ENCODE measurements at regions not wholly inside any gene's neighbourhood (a gene's known extent, or its start where the extent isn't known, plus 50 kb on each side); places are given as distances from the start of the nearest gene placed in this dataset.

- ChIA-PET CTCF (no interaction called here), POLR2A (no interaction called here)
- no peak for ATAC-seq
- no peaks in the 10 kb centered on the region for H3K36me3 Mint-ChIP-seq
- peaks cover 11% of the 10 kb centered on the region for H3K4me1 Mint-ChIP-seq
- no peak overlapping the region for H3K4me3 Mint-ChIP-seq
- no peaks in the 10 kb centered on the region for H3K27me3 Mint-ChIP-seq (ENCODE audit: low read depth)
- H3K27ac Mint-ChIP-seq = no peak overlapping the region
- DNase-seq (ENCODE audit: low spot score) = no peak
- TF ChIP-seq JAZF1 (CRISPR knock-in tag; IDR thresholded peaks at IDR 0.05) = no peak
- TF ChIP-seq CREB1 (CRISPR knock-in tag; IDR thresholded peaks at IDR 0.05) = no peak
- TF ChIP-seq RELA (CRISPR knock-in tag; IDR thresholded peaks at IDR 0.05; ENCODE audit: borderline replicate concordance) = no peak
- TF ChIP-seq E2F4 (CRISPR knock-in tag; IDR thresholded peaks at IDR 0.05; ENCODE audit: borderline replicate concordance, low read depth) = no peak
- no peak for TF ChIP-seq USF2 (CRISPR knock-in tag; IDR thresholded peaks at IDR 0.05)
- TF ChIP-seq CDX4 (CRISPR knock-in tag; IDR thresholded peaks at IDR 0.05; ENCODE audit: borderline replicate concordance) = no peak
- no peak for TF ChIP-seq AR (CRISPR knock-in tag; IDR thresholded peaks at IDR 0.05)
- no peak for TF ChIP-seq NR2C2 (CRISPR knock-in tag; IDR thresholded peaks at IDR 0.05)
- no peak for TF ChIP-seq CTCF (IDR thresholded peaks at IDR 0.05)
- no peak for TF ChIP-seq E2F1 (CRISPR knock-in tag; IDR thresholded peaks at IDR 0.05)
- TF ChIP-seq KAT7 (CRISPR knock-in tag; IDR thresholded peaks at IDR 0.05; ENCODE audit: borderline replicate concordance) = no peak
- TF ChIP-seq CREM (CRISPR knock-in tag; IDR thresholded peaks at IDR 0.05) = no peak
- TF ChIP-seq JUN (CRISPR knock-in tag; IDR thresholded peaks at IDR 0.05) = no peak
- TF ChIP-seq ZNF423 (CRISPR knock-in tag; IDR thresholded peaks at IDR 0.05) = no peak
- TF ChIP-seq EMX1 (CRISPR knock-in tag; IDR thresholded peaks at IDR 0.05) = no peak
- no peak for TF ChIP-seq OVOL2 (CRISPR knock-in tag; IDR thresholded peaks at IDR 0.05; ENCODE audit: borderline replicate concordance)
- TF ChIP-seq ARID4B (CRISPR knock-in tag; IDR thresholded peaks at IDR 0.05; ENCODE audit: borderline replicate concordance) = no peak
- TF ChIP-seq FOXJ3 (CRISPR knock-in tag; IDR thresholded peaks at IDR 0.05; ENCODE audit: borderline replicate concordance) = no peak
- no peak for TF ChIP-seq SOX15 (CRISPR knock-in tag; IDR thresholded peaks at IDR 0.05)
- TF ChIP-seq ZMAT4 (CRISPR knock-in tag; IDR thresholded peaks at IDR 0.05) = no peak
- H3K9me3 Mint-ChIP-seq = no peaks in the 10 kb centered on the region
These were observed 89.6 kb upstream of the SETBP1 start for GRCh38 chr18:44590956-44591670.
